Activated T-helper 17 cell treated with anti-CD3 and anti-CD28 coated beads, Interleukin-2, amount 50 U/mL, for 72 hours (primary cell): ENCODE measurements at regions not wholly inside any gene's neighbourhood (a gene's known extent, or its start where the extent isn't known, plus 50 kb on each side); places are given as distances from the start of the nearest gene placed in this dataset.

Experiments used
- ATAC-seq: fragments of 150-1000 bp; cut with Tn5 transposase; replicated peaks from 2 replicates; pipeline ENCODE4 v1.10.0; 2021; ENCODE audit warnings: mild to moderate bottlenecking, moderate library complexity
- H3K27ac Mint-ChIP-seq: one replicate; pipeline ENCODE4 v1.8.0; 2022; ENCODE audit warnings: mixed read lengths
- H3K27me3 Mint-ChIP-seq: one replicate; pipeline ENCODE4 v1.8.0; 2022; ENCODE audit warnings: mixed read lengths
- H3K36me3 Mint-ChIP-seq: one replicate; pipeline ENCODE4 v1.8.0; 2022; ENCODE audit warnings: low read depth, mild to moderate bottlenecking, mixed read lengths
- H3K4me1 Mint-ChIP-seq: one replicate; pipeline ENCODE4 v1.8.0; 2022; ENCODE audit warnings: mixed read lengths
- H3K4me3 Mint-ChIP-seq: one replicate; pipeline ENCODE4 v1.8.0; 2022; ENCODE audit warnings: mild to moderate bottlenecking, mixed read lengths
- H3K9me3 Mint-ChIP-seq: one replicate; pipeline ENCODE4 v1.8.0; 2022; ENCODE audit warnings: mixed read lengths

- no peaks in the 10 kb centered on the region for H3K9me3 Mint-ChIP-seq
- no peaks in the 10 kb centered on the region for H3K4me1 Mint-ChIP-seq
- no peak overlapping the region for H3K27ac Mint-ChIP-seq
- no peaks in the 10 kb centered on the region for H3K27me3 Mint-ChIP-seq
- no peak overlapping the region for H3K4me3 Mint-ChIP-seq
- ATAC-seq, result no peak
- H3K36me3 Mint-ChIP-seq, result no peaks in the 10 kb centered on the region
Measured at GRCh38 chrX:109830704-109831206, 97.7 kb upstream of the ACSL4 start.

GRCh38 chrX:109831326-109831985 lies 98.4 kb upstream of the ACSL4 start:
- Mint-ChIP-seq H3K27me3 (no peaks in the 10 kb centered on the region), H3K27ac (no peak overlapping the region), H3K4me3 (no peak overlapping the region), H3K4me1 (no peaks in the 10 kb centered on the region), H3K9me3 (no peaks in the 10 kb centered on the region), H3K36me3 (no peaks in the 10 kb centered on the region)
- ATAC-seq, result no peak

- Mint-ChIP-seq H3K27me3 (no peaks in the 10 kb centered on the region), H3K4me1 (no peaks in the 10 kb centered on the region), H3K27ac (no peak overlapping the region), H3K4me3 (no peak overlapping the region), H3K9me3 (no peaks in the 10 kb centered on the region), H3K36me3 (no peaks in the 10 kb centered on the region)
- no peak for ATAC-seq
Measured at GRCh38 chrX:109839694-109840567, 106.9 kb upstream of the ACSL4 start.

DNA sequence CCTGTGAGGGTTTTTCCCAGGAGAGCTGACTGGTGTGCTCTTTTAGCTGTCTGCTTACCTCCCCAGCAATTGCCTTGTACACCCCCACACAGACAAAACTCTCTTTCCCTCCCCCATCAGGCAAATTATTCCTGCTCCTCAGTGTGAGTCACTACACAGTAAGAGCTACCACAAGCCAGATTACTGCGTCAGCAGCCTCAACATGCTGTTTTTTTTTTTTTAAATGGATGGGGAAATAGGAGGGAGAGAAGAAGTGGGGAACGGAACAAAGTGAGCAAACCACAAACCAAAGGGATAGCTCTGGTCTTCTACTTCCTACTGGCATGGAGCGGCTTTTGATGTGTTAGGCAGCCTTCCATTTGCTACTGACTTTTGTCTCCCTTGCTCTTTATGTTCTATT lies 107.5 kb upstream of the ACSL4 start:
- Mint-ChIP-seq H3K4me1 (no peaks in the 10 kb centered on the region), H3K27ac (no peak overlapping the region), H3K27me3 (no peaks in the 10 kb centered on the region), H3K9me3 (no peaks in the 10 kb centered on the region), H3K36me3 (no peaks in the 10 kb centered on the region), H3K4me3 (no peak overlapping the region)
- peak; percentile 61 for ATAC-seq

- Mint-ChIP-seq H3K27me3 (no peaks in the 10 kb centered on the region), H3K27ac (no peak overlapping the region), H3K9me3 (no peaks in the 10 kb centered on the region), H3K36me3 (no peaks in the 10 kb centered on the region), H3K4me3 (no peak overlapping the region), H3K4me1 (no peaks in the 10 kb centered on the region)
- ATAC-seq, result peak; percentile 75
Measured at GRCh38 chrX:109841257-109841656, 108.2 kb upstream of the ACSL4 start.

DNA sequence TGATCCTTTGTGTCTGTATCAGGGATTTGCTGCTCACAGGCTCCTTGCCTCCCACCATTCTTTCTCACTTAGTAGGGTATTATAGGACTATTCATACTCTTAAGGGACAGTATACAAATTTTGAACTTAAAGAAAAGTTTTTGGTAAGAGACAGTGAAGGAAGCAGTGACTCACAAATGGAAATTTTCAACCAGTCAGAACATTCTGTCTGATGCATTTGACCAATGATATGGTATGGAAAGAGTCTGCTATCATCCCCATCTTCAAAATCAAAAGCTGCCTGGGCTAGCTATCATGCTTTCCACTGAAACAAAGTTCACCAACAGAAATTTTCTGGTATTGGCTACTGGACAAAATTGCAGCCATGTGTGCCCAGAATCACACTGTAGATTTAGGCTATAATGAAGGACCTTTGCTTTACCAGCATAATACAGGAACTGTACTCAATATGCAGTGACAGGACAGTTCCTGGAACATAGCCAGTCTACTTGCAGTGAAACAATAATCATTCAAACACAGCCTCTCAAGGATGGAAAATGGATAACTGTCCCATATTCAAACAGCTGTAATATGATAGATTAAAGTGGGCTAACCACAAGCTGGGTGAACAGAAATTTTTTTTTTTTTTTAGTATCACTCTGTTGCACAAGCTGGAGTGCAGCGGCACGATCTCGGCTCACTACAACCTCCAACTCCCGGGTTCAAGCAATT lies 109.0 kb upstream of the ACSL4 start:
- ATAC-seq, result peak; percentile 57
- Mint-ChIP-seq H3K4me1 (no peaks in the 10 kb centered on the region), H3K4me3 (no peak overlapping the region), H3K36me3 (no peaks in the 10 kb centered on the region), H3K9me3 (no peaks in the 10 kb centered on the region), H3K27ac (no peak overlapping the region), H3K27me3 (no peaks in the 10 kb centered on the region)

DNA sequence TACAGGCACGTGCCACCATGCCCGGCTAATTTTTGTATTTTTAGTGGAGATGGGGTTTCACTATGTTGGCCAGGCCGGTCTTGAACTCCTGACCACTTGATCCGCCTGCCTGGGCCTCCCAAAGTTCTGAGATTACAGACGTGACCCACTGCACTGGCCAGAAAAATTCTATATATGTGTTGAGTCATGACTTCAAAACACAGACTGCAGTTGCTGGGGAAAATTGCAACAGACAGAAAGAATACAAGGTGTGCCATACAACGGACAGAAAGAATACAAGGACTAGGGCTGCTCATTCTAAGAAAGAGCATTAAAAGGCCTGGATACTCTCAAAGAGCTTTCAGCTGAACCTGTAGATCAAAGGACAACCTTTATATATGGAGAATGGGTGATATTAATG lies 109.6 kb upstream of the ACSL4 start:
- Mint-ChIP-seq H3K27me3 (no peaks in the 10 kb centered on the region), H3K9me3 (no peaks in the 10 kb centered on the region), H3K4me3 (no peak overlapping the region), H3K4me1 (peaks cover 4% of the 10 kb centered on the region), H3K27ac (no peak overlapping the region), H3K36me3 (no peaks in the 10 kb centered on the region)
- ATAC-seq, result no peak

GRCh38 chrX:109843963-109844751 lies 111.1 kb upstream of the ACSL4 start:
- peak; percentile 18 for ATAC-seq
- Mint-ChIP-seq H3K27ac (no peak overlapping the region), H3K36me3 (no peaks in the 10 kb centered on the region), H3K4me3 (no peak overlapping the region), H3K27me3 (no peaks in the 10 kb centered on the region), H3K9me3 (no peaks in the 10 kb centered on the region), H3K4me1 (peaks cover 5% of the 10 kb centered on the region)

- Mint-ChIP-seq H3K4me1 (peaks cover 5% of the 10 kb centered on the region), H3K4me3 (no peak overlapping the region), H3K9me3 (no peaks in the 10 kb centered on the region), H3K27ac (no peak overlapping the region), H3K27me3 (no peaks in the 10 kb centered on the region), H3K36me3 (no peaks in the 10 kb centered on the region)
- no peak for ATAC-seq
Measured at GRCh38 chrX:109844986-109845385, 111.9 kb upstream of the ACSL4 start.

DNA sequence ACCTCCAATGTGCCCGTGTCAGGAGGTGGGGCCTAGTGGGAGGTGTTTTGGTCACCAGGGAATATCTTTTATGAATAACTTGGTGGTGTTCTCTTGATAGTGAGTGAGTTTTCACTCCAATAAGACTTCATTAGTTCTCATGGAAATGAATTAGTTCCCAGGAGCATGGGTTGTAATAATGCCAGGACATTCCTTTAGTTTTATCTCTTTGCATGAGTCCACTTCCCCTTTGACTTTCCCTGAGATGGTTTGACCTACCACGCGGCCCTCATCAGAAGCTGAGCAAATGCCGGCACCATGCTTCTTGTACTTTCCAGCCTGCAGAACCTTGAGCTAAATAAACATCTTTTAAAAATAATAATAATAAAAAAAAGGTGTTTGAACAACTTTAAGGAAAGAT lies 112.9 kb upstream of the ACSL4 start:
- no peaks in the 10 kb centered on the region for H3K27me3 Mint-ChIP-seq
- no peak for ATAC-seq
- H3K4me3 Mint-ChIP-seq, result no peak overlapping the region
- H3K27ac Mint-ChIP-seq, result no peak overlapping the region
- no peaks in the 10 kb centered on the region for H3K36me3 Mint-ChIP-seq
- H3K9me3 Mint-ChIP-seq, result no peaks in the 10 kb centered on the region
- H3K4me1 Mint-ChIP-seq, result peaks cover 5% of the 10 kb centered on the region

GRCh38 chrX:109847257-109848187 lies 114.5 kb upstream of the ACSL4 start:
- no peaks in the 10 kb centered on the region for H3K27me3 Mint-ChIP-seq
- H3K36me3 Mint-ChIP-seq, result no peaks in the 10 kb centered on the region

DNA sequence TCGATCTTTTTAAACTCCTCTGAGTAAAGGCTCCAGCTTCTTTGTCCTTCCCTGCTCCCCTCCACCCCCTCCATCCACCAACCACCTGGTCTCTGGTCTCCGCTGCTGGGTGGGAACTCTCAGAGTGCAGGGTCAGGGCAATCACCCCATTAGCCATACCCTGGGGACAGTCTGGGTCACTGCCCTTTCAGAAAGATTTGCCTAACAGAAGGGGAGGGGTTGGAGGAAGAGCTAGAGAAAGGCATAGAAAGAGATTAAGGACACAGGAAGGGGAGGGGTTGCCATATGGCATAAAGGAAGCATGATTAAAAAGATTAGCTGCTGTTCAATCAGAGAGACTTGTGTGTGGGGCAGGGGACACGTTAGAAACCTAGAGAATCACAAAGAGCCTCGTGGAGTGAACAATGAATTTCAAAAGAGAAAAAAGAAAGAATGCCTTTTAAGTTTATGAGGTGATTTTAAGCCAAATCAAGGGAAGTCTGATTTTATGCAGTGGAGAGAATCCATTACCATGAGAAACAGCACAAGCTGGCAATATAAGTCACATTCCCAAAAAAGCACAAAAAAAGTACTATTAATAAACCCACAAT lies 115.5 kb upstream of the ACSL4 start:
- Mint-ChIP-seq H3K9me3 (no peaks in the 10 kb centered on the region), H3K4me1 (peaks cover 5% of the 10 kb centered on the region), H3K36me3 (no peaks in the 10 kb centered on the region), H3K27me3 (no peaks in the 10 kb centered on the region), H3K27ac (peak overlapping the region; percentile 34), H3K4me3 (peak overlapping the region; percentile 8)
- no peak for ATAC-seq

More at GRCh38 chrX:109847257-109848187, 114.5 kb upstream of the ACSL4 start:
- peak; percentile 67 for ATAC-seq
- peaks cover 5% of the 10 kb centered on the region for H3K4me1 Mint-ChIP-seq
- H3K4me3 Mint-ChIP-seq, result peak overlapping the region; percentile 8
- peak overlapping the region; percentile 34 for H3K27ac Mint-ChIP-seq
- no peaks in the 10 kb centered on the region for H3K9me3 Mint-ChIP-seq

GRCh38 chrX:109854096-109854495 lies 121.0 kb upstream of the ACSL4 start:
- ATAC-seq, result no peak
- H3K36me3 Mint-ChIP-seq, result no peaks in the 10 kb centered on the region
- no peak overlapping the region for H3K4me3 Mint-ChIP-seq
- H3K27ac Mint-ChIP-seq, result no peak overlapping the region
- H3K4me1 Mint-ChIP-seq, result no peaks in the 10 kb centered on the region
- no peaks in the 10 kb centered on the region for H3K27me3 Mint-ChIP-seq
- no peaks in the 10 kb centered on the region for H3K9me3 Mint-ChIP-seq
